Keratinocyte (primary cell): ENCODE measurements at regions not wholly inside any gene's neighbourhood (a gene's known extent, or its start where the extent isn't known, plus 50 kb on each side); places are given as distances from the start of the nearest gene placed in this dataset.

Experiments
- EZH2 ChIP-seq: IDR thresholded peaks from one replicate; pipeline ENCODE4 v1.6.1; 2012; ENCODE audit warnings: inconsistent platforms, mild to moderate bottlenecking, low read length, moderate library complexity
- TF ChIP-seq, protein P1 (sequence below), 3 experiments: IDR thresholded peaks in 1 of 3; conservative IDR thresholded peaks in 1 of 3; optimal IDR thresholded peaks in 1 of 3; 2 replicates in 2 of 3; 3 replicates in 1 of 3; pipeline versions ENCODE3 to v1.5.1; 2011; ENCODE audit warnings: low read length in 3 of 3, mild to moderate bottlenecking in 3 of 3, moderate library complexity in 2 of 3, control low read depth in 1 of 3, inconsistent platforms in 1 of 3; ENCODE audit not compliant: insufficient read depth in 2 of 3; ENCODE audit errors: extremely low read depth in 1 of 3

DNA sequence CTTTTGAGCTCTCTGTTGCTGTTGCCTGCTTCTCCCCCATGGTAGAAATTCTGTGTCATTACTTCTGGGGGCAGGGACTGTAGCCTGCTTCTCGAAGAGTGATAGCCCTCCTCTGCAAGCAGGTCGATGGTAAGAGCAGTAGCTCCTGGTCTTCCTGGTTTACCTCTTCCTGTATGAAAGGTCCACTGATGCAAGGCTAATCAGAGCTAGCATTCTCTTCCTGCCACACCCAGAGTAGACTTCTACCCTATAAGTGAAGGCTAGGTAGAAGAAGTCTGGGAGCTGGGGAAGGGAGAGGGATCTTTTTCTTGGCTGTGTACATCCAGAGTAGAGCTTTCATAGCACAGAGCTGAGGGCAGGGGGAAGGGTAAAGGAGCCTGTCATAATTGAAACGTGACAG lies 357.0 kb downstream of the SQOR start:
- no peak for TF ChIP-seq EZH2
- TF ChIP-seq, protein P1, sequence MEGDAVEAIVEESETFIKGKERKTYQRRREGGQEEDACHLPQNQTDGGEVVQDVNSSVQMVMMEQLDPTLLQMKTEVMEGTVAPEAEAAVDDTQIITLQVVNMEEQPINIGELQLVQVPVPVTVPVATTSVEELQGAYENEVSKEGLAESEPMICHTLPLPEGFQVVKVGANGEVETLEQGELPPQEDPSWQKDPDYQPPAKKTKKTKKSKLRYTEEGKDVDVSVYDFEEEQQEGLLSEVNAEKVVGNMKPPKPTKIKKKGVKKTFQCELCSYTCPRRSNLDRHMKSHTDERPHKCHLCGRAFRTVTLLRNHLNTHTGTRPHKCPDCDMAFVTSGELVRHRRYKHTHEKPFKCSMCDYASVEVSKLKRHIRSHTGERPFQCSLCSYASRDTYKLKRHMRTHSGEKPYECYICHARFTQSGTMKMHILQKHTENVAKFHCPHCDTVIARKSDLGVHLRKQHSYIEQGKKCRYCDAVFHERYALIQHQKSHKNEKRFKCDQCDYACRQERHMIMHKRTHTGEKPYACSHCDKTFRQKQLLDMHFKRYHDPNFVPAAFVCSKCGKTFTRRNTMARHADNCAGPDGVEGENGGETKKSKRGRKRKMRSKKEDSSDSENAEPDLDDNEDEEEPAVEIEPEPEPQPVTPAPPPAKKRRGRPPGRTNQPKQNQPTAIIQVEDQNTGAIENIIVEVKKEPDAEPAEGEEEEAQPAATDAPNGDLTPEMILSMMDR (optimal IDR thresholded peaks at IDR 0.05 in 1 of 3, IDR thresholded peaks at IDR 0.05 in 1 of 3, conservative IDR thresholded peaks at IDR 0.05 in 1 of 3; ENCODE audit: extremely low read depth in 1 of 3, insufficient read depth in 2 of 3, low read length in 3 of 3) = no peak
